Karpas-422 (cell line): ENCODE measurements at regions not wholly inside any gene's neighbourhood (a gene's known extent, or its start where the extent isn't known, plus 50 kb on each side); places are given as distances from the start of the nearest gene placed in this dataset.

Experiments
- DNase-seq: peaks from one replicate; pipeline ENCODE4 v3.0.0-alpha.2; 2015
- H2AFZ ChIP-seq: fragments of 200-600 bp; sonication (generic); 2 replicates; pipeline ENCODE4 v1.6.1; 2014; ENCODE audit warnings: antibody characterized with exemption, low read length, mixed read lengths
- H3K27ac ChIP-seq: fragments of 200-600 bp; sonication (generic); 2 replicates; pipeline ENCODE4 v1.5.1; 2014; ENCODE audit warnings: mild to moderate bottlenecking, low read length, moderate library complexity
- H3K27me3 ChIP-seq: fragments of 200-600 bp; sonication (generic); 2 replicates; pipeline ENCODE4 v1.6.1; 2014; ENCODE audit warnings: low read length, mixed read lengths
- H3K36me3 ChIP-seq: fragments of 200-600 bp; sonication (generic); 2 replicates; pipeline ENCODE4 v1.6.1; 2014; ENCODE audit warnings: low read length, mixed read lengths; ENCODE audit not compliant: insufficient read depth
- H3K4me1 ChIP-seq: fragments of 200-600 bp; sonication (generic); 2 replicates; pipeline ENCODE4 v1.6.1; 2014; ENCODE audit warnings: mild to moderate bottlenecking, low read length, mixed read lengths
- H3K4me2 ChIP-seq: fragments of 200-600 bp; sonication (generic); 2 replicates; pipeline ENCODE4 v1.6.1; 2014; ENCODE audit warnings: low read length, low read depth, mild to moderate bottlenecking; ENCODE audit not compliant: poor library complexity, severe bottlenecking
- H3K4me3 ChIP-seq: fragments of 200-600 bp; sonication (generic); 2 replicates; pipeline ENCODE4 v1.5.1; 2014; ENCODE audit warnings: mild to moderate bottlenecking, antibody characterized with exemption, low read length, mixed read lengths
- H3K79me2 ChIP-seq: fragments of 200-600 bp; sonication (generic); 2 replicates; pipeline ENCODE4 v1.6.1; 2014; ENCODE audit warnings: mild to moderate bottlenecking, low read length, mixed read lengths
- H3K9ac ChIP-seq: fragments of 200-600 bp; sonication (generic); 2 replicates; pipeline ENCODE4 v1.6.0; 2014; ENCODE audit warnings: low read length
- H3K9me2 ChIP-seq: fragments of 200-600 bp; sonication (generic), shearing (Covaris generic); replicated peaks from 2 replicates; pipeline ENCODE4 v1.6.0; 2014; ENCODE audit warnings: mild to moderate bottlenecking, low read length, moderate library complexity; ENCODE audit not compliant: insufficient read depth
- H3K9me3 ChIP-seq: fragments of 300-700, 200-600 bp; sonication (generic); 2 replicates; pipeline ENCODE4 v1.6.1; 2014; ENCODE audit warnings: low read length, mixed read lengths
- H4K20me1 ChIP-seq: fragments of 200-600 bp; sonication (generic); 2 replicates; pipeline ENCODE4 v1.6.1; 2014; ENCODE audit warnings: mild to moderate bottlenecking, antibody characterized with exemption, low read length, low read depth; ENCODE audit not compliant: insufficient read depth

DNA sequence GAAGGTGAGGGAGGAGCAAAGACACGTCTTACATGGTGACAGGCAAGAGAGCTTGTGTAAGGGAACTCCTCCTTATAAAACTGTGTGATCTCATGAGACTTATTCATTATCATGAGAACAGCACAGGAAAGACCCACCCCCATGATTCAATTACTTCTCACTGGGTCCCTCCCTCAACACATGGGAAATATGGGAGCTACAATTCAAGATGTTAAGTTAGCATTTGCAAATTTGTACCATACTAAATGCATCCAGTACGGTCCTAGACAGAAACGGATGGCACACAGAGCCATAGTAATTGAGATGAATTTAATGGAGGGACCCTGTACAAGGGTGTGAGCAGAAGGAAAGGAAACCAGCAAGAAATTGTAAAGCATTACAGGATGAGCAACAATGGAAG lies 765.8 kb upstream of the API5 start:
- Histone ChIP-seq H3K4me1 (no peaks in the 10 kb centered on the region), H4K20me1 (no peaks in the 10 kb centered on the region), H3K9me3 (peaks cover 2% of the 10 kb centered on the region; the same call in 1 of the 2 replicates), H3K9me2 (no peaks in the 10 kb centered on the region), H3K27me3 (no peaks in the 10 kb centered on the region), H3K4me3 (no peak overlapping the region), H2AFZ (no peak overlapping the region), H3K79me2 (no peaks in the 10 kb centered on the region), H3K4me2 (no peak overlapping the region), H3K27ac (no peak overlapping the region), H3K9ac (no peak overlapping the region), H3K36me3 (no peaks in the 10 kb centered on the region)
- DNase-seq = no peak

DNA sequence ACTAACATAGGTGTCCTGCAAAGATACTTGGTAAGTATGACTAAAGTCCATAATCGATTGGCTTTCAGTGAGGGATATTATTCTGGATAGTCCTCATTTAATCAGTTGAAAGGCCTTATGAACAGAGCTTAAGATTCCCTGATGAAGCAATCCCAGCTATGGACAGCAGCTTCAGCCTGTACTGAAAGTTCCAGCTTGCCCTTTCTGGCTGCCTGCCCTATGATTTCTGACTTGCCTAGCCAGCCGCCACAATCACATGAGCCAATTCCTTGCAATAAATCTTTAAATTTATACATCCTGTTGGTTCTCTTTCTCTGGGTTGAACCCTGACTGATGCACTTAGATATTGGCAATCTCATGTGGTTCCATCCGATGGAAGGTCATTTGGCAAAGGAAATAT lies 759.0 kb upstream of the API5 start:
- Histone ChIP-seq H3K79me2 (no peaks in the 10 kb centered on the region), H3K27ac (no peak overlapping the region), H2AFZ (no peak overlapping the region), H3K9me3 (no peaks in the 10 kb centered on the region), H3K4me2 (no peak overlapping the region), H4K20me1 (no peaks in the 10 kb centered on the region), H3K9me2 (no peaks in the 10 kb centered on the region), H3K36me3 (no peaks in the 10 kb centered on the region), H3K9ac (no peak overlapping the region), H3K4me3 (no peak overlapping the region), H3K27me3 (no peaks in the 10 kb centered on the region), H3K4me1 (no peaks in the 10 kb centered on the region)
- no peak for DNase-seq

DNA sequence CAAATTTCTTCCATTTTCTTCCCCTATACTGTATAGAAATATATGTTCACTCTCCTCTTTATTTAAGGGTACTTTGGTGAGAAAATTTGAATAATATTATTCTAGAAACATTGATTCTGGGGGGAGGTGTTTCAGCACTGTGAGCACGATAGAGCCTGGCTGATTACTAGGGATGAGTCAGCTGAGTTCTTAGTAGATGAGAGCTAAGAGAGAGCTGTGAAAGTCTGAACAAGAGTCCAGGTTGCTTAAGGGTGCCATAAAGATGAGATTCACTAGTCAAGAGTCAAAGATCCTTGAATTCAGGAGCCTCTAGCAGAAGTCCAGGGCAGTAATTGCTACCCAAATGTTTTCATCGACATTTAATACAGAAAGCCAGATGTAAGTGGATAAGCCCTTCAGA lies 756.6 kb upstream of the API5 start:
- no peaks in the 10 kb centered on the region for H4K20me1 ChIP-seq
- H3K79me2 ChIP-seq = no peaks in the 10 kb centered on the region
- H3K9me3 ChIP-seq = no peaks in the 10 kb centered on the region
- H3K4me2 ChIP-seq = no peak overlapping the region
- H3K4me1 ChIP-seq = no peaks in the 10 kb centered on the region
- no peak overlapping the region for H3K4me3 ChIP-seq
- no peak for DNase-seq
- H3K9ac ChIP-seq = no peak overlapping the region
- no peaks in the 10 kb centered on the region for H3K36me3 ChIP-seq
- no peak overlapping the region for H3K27ac ChIP-seq
- no peaks in the 10 kb centered on the region for H3K27me3 ChIP-seq
- H2AFZ ChIP-seq = no peak overlapping the region
- no peaks in the 10 kb centered on the region for H3K9me2 ChIP-seq

DNA sequence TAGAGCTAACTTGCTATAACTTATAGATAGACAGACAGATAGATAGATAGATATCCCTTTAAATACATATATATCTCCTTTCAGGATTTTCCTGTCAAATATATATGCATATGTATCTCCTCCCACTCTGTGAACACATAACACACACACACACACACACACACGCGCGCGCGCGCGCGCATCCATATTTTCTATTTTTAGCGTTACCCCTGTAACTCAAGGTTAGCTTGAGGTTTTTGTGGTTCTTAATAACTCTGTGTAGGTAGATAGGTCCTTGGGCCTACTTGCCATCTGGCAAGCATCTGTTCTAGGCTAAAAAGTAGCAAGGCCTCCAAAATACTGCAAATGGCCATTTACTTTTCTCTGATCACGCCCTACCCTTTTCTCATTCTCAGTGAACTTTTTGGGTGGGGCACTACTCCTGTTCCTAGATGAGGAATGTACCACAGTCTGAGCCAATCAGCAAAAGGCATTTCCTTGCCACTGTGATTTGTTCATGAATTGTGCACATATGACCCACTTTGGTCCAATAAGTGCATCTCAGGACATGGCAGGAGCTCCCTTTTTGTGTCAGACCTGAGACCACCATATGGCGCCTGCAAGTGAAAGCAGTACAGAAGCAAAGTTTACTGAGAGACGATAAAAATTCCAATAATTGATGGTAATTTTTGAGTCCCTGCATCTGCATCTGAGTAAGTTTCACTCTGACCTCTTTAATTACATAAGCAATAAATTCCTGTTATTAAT lies 740.5 kb upstream of the API5 start:
- Histone ChIP-seq H3K4me3 (no peak overlapping the region), H3K27me3 (peaks cover under 1% of the 10 kb centered on the region; the same call in 1 of the 2 replicates), H3K4me1 (no peaks in the 10 kb centered on the region), H3K9ac (no peak overlapping the region), H2AFZ (no peak overlapping the region), H3K4me2 (no peak overlapping the region), H3K9me3 (peaks cover 11% of the 10 kb centered on the region; the same call in 1 of the 2 replicates), H3K27ac (no peak overlapping the region), H3K9me2 (no peaks in the 10 kb centered on the region), H4K20me1 (no peaks in the 10 kb centered on the region), H3K79me2 (no peaks in the 10 kb centered on the region), H3K36me3 (no peaks in the 10 kb centered on the region)
- no peak for DNase-seq

DNA sequence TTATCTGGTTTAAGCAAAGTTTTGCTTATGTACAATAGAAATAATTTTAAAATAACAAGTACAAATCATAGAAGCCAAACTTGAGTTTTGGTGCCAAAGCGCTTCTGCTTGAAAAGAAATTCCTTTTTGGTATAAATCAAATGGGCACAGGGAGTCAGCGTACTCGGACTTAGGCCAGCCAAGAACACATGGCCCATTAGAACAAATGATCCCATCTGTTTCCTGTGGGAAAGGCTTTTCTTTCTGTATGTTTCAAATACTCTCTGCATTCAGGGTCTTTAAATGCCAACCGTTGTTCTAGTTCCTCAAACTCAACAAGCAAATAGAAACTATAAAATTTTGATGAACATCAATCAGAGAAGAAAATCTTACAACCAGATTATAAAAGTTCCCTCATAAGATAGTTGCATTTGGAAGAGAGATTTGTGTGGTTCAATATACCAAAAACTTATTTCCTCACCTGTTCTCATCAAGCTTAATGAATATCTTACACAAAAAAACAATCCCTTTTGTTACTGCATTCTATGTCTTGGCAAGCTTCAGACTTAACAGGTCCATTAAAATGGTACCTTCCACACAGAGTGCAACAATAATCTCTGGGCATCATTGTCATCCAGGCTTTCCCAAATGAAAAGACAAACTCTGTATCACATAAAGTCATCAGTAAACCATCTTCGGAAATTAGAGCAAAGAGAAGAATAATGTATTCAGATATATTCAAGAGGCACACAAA lies 739.8 kb upstream of the API5 start:
- H3K27me3 ChIP-seq = peaks cover 2% of the 10 kb centered on the region; the same call in 1 of the 2 replicates
- H4K20me1 ChIP-seq = no peaks in the 10 kb centered on the region
- H3K9ac ChIP-seq = no peak overlapping the region
- H3K4me1 ChIP-seq = no peaks in the 10 kb centered on the region
- H3K4me2 ChIP-seq = no peak overlapping the region
- no peaks in the 10 kb centered on the region for H3K79me2 ChIP-seq
- no peak overlapping the region for H3K27ac ChIP-seq
- no peaks in the 10 kb centered on the region for H3K36me3 ChIP-seq
- no peak overlapping the region for H2AFZ ChIP-seq
- no peak overlapping the region for H3K4me3 ChIP-seq
- peaks cover 11% of the 10 kb centered on the region; the same call in 1 of the 2 replicates for H3K9me3 ChIP-seq
- H3K9me2 ChIP-seq = no peaks in the 10 kb centered on the region
- DNase-seq = no peak

DNA sequence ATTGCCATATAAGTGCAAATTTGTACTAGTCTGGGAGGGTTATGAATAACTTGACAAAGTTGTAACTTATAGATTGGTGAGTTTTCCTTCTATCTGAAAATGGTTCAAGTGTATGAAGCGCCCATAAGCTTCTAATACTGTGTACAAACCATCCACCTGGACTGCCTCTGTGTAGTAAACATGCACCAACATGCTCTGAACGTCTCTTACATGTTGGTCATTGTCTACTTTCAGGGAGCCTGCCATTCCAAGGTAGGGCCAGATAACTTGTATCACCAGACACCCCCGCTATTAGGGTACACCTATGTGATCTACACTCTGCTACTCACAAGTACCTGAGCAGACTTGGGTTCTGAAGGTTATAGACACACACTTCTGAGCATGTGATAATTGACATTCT lies 735.5 kb upstream of the API5 start:
- no peak overlapping the region for H3K4me3 ChIP-seq
- H3K9ac ChIP-seq = no peak overlapping the region
- H3K27me3 ChIP-seq = peaks cover 2% of the 10 kb centered on the region; the same call in 1 of the 2 replicates
- H3K9me2 ChIP-seq = no peaks in the 10 kb centered on the region
- no peaks in the 10 kb centered on the region for H3K36me3 ChIP-seq
- H3K9me3 ChIP-seq = peaks cover 8% of the 10 kb centered on the region; the same call in 1 of the 2 replicates
- H3K79me2 ChIP-seq = no peaks in the 10 kb centered on the region
- H2AFZ ChIP-seq = no peak overlapping the region
- no peaks in the 10 kb centered on the region for H4K20me1 ChIP-seq
- no peak for DNase-seq
- H3K4me1 ChIP-seq = no peaks in the 10 kb centered on the region
- no peak overlapping the region for H3K4me2 ChIP-seq
- no peak overlapping the region for H3K27ac ChIP-seq

DNA sequence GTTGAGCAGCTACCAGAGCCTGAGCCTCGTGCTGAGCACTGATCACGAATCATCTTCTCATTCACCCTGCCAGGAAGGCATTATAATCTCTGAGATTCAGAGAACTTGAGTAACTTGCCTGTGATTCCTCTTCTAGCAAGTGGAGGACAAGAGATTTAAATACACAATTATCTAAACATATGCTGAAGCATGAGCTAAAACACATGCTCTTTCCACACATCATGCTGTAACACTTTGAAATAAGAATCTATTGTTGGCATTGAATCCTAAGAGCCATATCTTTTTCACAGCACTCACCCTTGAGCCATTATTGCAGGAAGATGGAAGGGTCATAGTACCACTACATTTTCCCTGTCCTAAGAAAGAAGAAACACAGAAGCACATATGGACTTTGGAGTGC lies 722.5 kb upstream of the API5 start:
- no peak for DNase-seq
- H2AFZ ChIP-seq = no peak overlapping the region
- H3K9ac ChIP-seq = no peak overlapping the region

DNA sequence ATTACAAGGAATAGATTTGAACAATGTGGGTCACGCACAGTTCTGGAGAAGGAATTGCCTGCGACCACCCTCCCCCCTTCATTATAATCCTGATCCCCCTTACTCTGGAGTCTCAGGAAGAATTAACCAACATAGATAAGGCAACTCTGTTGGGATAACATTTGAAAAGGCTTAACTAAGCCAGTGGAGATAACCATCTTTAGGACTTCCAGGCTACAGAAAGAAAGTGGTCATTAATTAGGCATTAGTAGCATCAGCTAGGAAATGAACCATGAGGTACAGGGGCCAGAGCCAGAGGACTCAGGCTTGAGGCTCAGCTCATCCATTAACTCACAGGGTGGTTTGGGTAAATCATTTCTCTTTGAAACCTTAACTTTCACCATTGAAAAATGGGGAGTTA lies 720.0 kb upstream of the API5 start:
- H3K27ac ChIP-seq = no peak overlapping the region
- H3K79me2 ChIP-seq = no peaks in the 10 kb centered on the region
- no peak overlapping the region for H3K9ac ChIP-seq
- no peaks in the 10 kb centered on the region for H3K9me2 ChIP-seq
- DNase-seq = no peak
- no peaks in the 10 kb centered on the region for H3K9me3 ChIP-seq
- H3K36me3 ChIP-seq = no peaks in the 10 kb centered on the region
- no peak overlapping the region for H3K4me2 ChIP-seq
- H3K27me3 ChIP-seq = no peaks in the 10 kb centered on the region
- H3K4me1 ChIP-seq = no peaks in the 10 kb centered on the region
- no peak overlapping the region for H2AFZ ChIP-seq
- no peak overlapping the region for H3K4me3 ChIP-seq
- H4K20me1 ChIP-seq = no peaks in the 10 kb centered on the region

More for the DNA sequence above, 722.5 kb upstream of the API5 start:
- no peaks in the 10 kb centered on the region for H3K36me3 ChIP-seq
- no peaks in the 10 kb centered on the region for H3K4me1 ChIP-seq
- no peaks in the 10 kb centered on the region for H3K79me2 ChIP-seq
- no peak overlapping the region for H3K27ac ChIP-seq
- H3K4me2 ChIP-seq = no peak overlapping the region
- H3K4me3 ChIP-seq = no peak overlapping the region
- no peaks in the 10 kb centered on the region for H3K9me2 ChIP-seq
- no peaks in the 10 kb centered on the region for H3K9me3 ChIP-seq
- no peaks in the 10 kb centered on the region for H4K20me1 ChIP-seq
- H3K27me3 ChIP-seq = no peaks in the 10 kb centered on the region
